ENCODE measurements at regions not wholly inside any gene's neighbourhood (a gene's known extent, or its start where the extent isn't known, plus 50 kb on each side); places are given as distances from the start of the nearest gene placed in this dataset.

- no peak for DNase-seq
Observed at GRCh38 chr12:92208613-92209121, 63.0 kb upstream of the BTG1 start.

GRCh38 chr12:92206596-92206995 is 61.0 kb upstream of the BTG1 start:
- DNase-seq = no peak

- no peak for DNase-seq
Observed at GRCh38 chr12:92206011-92206410, 60.4 kb upstream of the BTG1 start.

GRCh38 chr12:92199819-92200576 is 54.4 kb upstream of the BTG1 start:
- no peak for DNase-seq

DNA sequence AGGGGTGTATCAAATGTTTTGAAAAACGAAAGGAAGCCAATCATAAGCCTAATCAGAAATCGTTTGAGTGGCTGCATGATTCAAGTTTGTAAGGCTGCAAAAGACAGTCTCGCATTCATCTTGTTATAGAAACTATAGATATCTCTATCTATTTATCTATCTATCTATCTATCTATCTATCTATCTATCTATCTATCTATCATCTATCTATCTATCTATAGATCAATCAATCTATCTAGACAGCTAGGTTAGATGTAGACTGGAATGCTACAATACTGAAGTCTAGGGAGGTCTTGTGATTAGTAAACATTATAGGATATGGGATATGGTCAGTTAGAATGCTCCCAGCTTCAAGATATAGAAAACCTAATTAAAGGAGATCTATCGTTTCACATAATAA is 52.2 kb upstream of the BTG1 start:
- DNase-seq = no peak

DNA sequence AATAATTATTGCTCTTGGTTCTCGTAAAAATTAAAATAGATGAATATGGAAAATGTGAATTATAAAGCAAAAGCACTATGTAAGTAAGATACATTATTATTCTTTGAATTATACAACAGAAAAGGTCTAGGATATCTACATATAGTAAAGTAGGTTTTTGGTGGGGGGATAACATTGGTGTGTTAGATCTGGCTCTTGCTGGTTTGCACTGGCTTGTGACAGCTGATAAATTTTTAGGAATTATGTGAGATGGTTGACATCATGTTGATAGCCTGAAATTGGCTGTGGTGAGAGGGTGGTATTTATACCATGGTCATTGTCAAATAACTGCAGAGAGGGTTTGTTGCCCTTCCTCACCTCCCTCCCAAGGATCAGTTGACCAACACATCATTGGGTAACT is 50.7 kb upstream of the BTG1 start:
- no peak for DNase-seq

Measured in retina (tissue), 1 donor.